Mucosa of descending colon (tissue), 3 donors: ENCODE measurements at regions not wholly inside any gene's neighbourhood (a gene's known extent, or its start where the extent isn't known, plus 50 kb on each side); places are given as distances from the start of the nearest gene placed in this dataset.

Source experiments
- ATAC-seq: fragments of 200-7000 bp; cut with Tn5 transposase; one replicate; pipeline ENCODE4 v1.9.1; 2020; ENCODE audit warnings: mild to moderate bottlenecking, moderate library complexity
- DNase-seq, 3 donors: peaks; one replicate each; pipeline ENCODE4 v3.0.0-alpha.2; 2020
- H3K36me3 ChIP-seq: fragments of 200-600 bp; one replicate; pipeline ENCODE4 v1.8.0; 2021; ENCODE audit warnings: low read depth, mild to moderate bottlenecking
- H3K4me1 ChIP-seq: fragments of 200-600 bp; one replicate; pipeline ENCODE4 v1.8.0; 2021; ENCODE audit warnings: low read depth, mild to moderate bottlenecking
- H3K4me3 ChIP-seq: fragments of 200-600 bp; one replicate; pipeline ENCODE4 v1.8.0; 2021; ENCODE audit warnings: mild to moderate bottlenecking
- H3K9me3 ChIP-seq: fragments of 200-600 bp; one replicate; pipeline ENCODE4 v1.8.0; 2021; ENCODE audit warnings: mild to moderate bottlenecking
- intact Hi-C, 2 donors: fragments of 100-400 bp; cut with DNase I in 1 of 2; cut with micrococcal nuclease in 1 of 2; formaldehyde crosslinking; loops; one replicate each; pipeline versions ENCODE4 v1.11.0 to v1.11.1; 2022; cut with DNase I, micrococcal nuclease
- TF ChIP-seq, protein P1 (sequence below): fragments of 200-600 bp; IDR thresholded peaks from one replicate; pipeline ENCODE4 v1.8.0; 2022; ENCODE audit warnings: antibody characterized with exemption, mild to moderate bottlenecking
- donor health status: DM: no; HTN: no; CAD: no; lungs with moderate emphysema.
- donor health status: DM: no; HTN: no; CAD: no.
- donor health status: DM: no; HTN: yes; CAD: no.

DNA sequence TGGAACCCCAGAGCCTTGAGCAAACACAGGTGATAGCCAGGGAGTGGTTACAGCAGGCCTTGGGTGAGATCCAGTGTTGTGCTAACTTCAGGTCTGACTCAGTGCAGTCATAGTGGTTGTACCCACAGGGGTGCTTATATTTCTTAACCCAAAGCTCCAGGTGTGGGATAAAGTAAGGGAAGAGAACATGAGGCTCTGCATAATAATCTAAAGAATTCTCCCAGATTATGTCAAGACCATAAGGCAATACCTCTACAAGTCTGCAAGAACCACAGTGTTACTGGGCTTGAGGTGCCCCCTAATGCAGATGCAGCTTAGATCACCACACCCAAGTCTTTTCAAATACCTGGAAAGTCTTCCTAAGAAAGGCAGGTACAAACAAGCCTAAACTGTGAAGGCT lies 485.4 kb downstream of the RFC3 start:
- Histone ChIP-seq H3K4me3 (no peak overlapping the region), H3K4me1 (no peaks in the 10 kb centered on the region), H3K9me3 (no peaks in the 10 kb centered on the region), H3K36me3 (no peaks in the 10 kb centered on the region)
- ATAC-seq (no peak), DNase-seq (no peak)
- TF ChIP-seq, protein P1, sequence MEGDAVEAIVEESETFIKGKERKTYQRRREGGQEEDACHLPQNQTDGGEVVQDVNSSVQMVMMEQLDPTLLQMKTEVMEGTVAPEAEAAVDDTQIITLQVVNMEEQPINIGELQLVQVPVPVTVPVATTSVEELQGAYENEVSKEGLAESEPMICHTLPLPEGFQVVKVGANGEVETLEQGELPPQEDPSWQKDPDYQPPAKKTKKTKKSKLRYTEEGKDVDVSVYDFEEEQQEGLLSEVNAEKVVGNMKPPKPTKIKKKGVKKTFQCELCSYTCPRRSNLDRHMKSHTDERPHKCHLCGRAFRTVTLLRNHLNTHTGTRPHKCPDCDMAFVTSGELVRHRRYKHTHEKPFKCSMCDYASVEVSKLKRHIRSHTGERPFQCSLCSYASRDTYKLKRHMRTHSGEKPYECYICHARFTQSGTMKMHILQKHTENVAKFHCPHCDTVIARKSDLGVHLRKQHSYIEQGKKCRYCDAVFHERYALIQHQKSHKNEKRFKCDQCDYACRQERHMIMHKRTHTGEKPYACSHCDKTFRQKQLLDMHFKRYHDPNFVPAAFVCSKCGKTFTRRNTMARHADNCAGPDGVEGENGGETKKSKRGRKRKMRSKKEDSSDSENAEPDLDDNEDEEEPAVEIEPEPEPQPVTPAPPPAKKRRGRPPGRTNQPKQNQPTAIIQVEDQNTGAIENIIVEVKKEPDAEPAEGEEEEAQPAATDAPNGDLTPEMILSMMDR, result no peak
- intact Hi-C loops, result no loop called here

DNA sequence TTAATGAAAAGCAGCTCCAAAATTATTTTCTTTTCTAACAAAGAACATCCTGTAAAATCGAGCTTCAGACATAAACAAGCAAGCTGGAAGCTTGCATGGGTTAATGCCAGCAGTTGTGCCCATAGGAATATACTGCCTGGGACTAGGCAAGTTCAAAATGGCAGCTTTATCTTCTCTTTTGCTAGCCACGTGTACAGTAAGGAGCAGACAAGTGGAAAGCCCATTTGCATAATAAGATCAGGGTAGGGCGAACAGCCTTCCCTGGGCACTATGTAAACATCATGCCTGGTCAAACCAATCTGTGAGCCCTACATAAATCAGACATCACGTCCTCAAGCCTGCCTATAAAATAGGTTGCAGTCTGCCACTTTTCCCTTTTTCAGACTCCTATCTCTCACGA lies 489.7 kb downstream of the RFC3 start:
- ATAC-seq (no peak), DNase-seq (no peak)
- TF ChIP-seq, protein P1, result no peak
- intact Hi-C loops, result no loop called here
- H3K36me3 ChIP-seq, result no peaks in the 10 kb centered on the region
- no peaks in the 10 kb centered on the region for H3K4me1 ChIP-seq
- H3K4me3 ChIP-seq, result no peak overlapping the region
- no peaks in the 10 kb centered on the region for H3K9me3 ChIP-seq

DNA sequence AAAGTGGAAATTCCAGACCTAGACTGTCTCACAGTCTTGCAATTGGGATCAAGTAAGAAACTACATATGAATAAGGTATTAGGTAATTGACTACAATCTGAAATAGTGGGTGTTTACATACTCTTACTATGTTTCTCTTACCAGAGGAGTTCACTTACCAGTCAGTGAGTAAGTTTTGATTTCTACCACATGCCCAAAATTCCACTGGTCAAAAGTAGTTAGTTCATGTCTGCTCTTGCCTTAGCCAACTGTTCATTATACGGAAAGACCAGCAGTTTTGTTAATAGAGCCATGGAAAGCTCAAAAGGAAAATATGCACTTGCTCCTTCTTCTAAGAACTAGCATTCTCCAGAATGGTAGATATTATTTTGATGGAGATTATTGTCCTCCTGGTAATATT lies 490.8 kb downstream of the RFC3 start:
- no peak for ATAC-seq
- TF ChIP-seq, protein P1, result no peak
- intact Hi-C loops, result no loop called here

DNA sequence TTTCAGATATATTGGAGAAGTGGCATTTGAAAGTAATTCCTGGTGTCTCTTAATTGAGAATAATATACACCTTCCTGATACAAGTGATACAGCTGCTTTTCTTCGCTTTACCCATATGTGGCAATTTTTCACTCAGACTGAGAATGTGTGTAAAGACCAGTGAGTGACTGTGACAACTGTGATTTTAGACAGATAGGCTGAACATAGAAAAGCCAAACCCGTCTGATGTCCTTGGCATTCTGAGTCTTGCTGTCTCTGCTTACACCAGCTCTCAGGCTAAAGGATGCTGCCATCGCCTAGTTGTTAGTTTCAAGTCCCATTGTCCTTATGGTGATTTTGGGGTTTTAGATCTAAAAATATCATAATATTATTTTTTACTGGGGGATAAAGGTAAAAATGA lies 492.6 kb downstream of the RFC3 start:
- TF ChIP-seq, protein P1, result no peak
- Histone ChIP-seq H3K9me3 (no peaks in the 10 kb centered on the region), H3K4me3 (no peak overlapping the region), H3K36me3 (no peaks in the 10 kb centered on the region), H3K4me1 (no peaks in the 10 kb centered on the region)
- no peak for DNase-seq
- intact Hi-C loops, result no loop called here
- ATAC-seq, result no peak

More for the DNA sequence above, 490.8 kb downstream of the RFC3 start:
- no peaks in the 10 kb centered on the region for H3K4me1 ChIP-seq
- DNase-seq, result no peak
- H3K9me3 ChIP-seq, result no peaks in the 10 kb centered on the region
- no peaks in the 10 kb centered on the region for H3K36me3 ChIP-seq
- no peak overlapping the region for H3K4me3 ChIP-seq

DNA sequence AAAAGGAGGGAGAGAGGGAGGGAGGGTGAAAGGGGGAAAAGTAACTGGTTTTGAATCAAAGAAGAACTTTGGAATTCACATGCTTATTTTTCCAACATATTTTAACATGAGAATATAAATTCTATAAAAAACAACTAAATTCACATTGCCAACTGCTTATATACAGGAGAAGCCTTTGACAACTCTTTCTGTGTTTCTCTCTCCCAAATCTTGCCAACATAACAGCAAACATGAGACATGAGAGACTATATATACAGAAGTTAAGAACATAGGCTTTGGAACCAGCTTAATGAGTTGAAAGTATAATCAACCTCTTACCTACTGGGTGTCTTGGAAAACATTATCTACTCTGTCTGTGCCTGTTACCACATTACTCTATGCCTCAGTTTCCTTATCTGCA lies 493.3 kb downstream of the RFC3 start:
- DNase-seq, result no peak
- Histone ChIP-seq H3K4me1 (no peaks in the 10 kb centered on the region), H3K36me3 (no peaks in the 10 kb centered on the region), H3K4me3 (no peak overlapping the region), H3K9me3 (no peaks in the 10 kb centered on the region)
- no peak for ATAC-seq
- TF ChIP-seq, protein P1, result no peak
- intact Hi-C loops, result no loop called here

DNA sequence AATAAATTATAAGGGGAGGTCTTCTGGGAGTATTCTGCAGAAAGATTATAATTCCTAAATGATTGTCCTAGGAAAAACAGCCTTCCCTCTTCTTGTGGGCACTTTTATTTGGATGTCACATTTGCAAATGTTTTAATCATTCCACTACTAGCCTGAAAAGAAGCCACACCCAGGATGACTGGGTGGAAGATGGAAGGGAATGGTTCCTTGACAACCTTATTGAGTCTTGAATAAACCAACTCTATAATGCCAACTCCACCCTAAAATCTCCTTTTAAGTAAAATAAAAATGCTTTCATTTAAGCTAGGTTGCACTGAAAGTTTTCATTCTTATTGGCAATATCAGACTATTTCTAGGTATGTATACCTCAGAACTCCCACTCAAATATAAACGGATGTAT lies 494.6 kb downstream of the RFC3 start:
- no peak for DNase-seq
- intact Hi-C loops, result no loop called here
- no peak for ATAC-seq
- Histone ChIP-seq H3K36me3 (no peaks in the 10 kb centered on the region), H3K4me3 (no peak overlapping the region), H3K4me1 (no peaks in the 10 kb centered on the region), H3K9me3 (no peaks in the 10 kb centered on the region)
- TF ChIP-seq, protein P1, result no peak
